K562 (cell line): ENCODE measurements at regions not wholly inside any gene's neighbourhood (a gene's known extent, or its start where the extent isn't known, plus 50 kb on each side); places are given as distances from the start of the nearest gene placed in this dataset.

Experiments used
- C11orf30 ChIP-seq: fragments of 450-650 bp; IDR thresholded peaks from 2 replicates; pipeline ENCODE4 v1.6.1; 2016; ENCODE audit warnings: low read depth, mild to moderate bottlenecking
- CBX2 ChIP-seq: fragments of 200-600 bp; sonication (generic); IDR thresholded peaks from one replicate; pipeline ENCODE4 v1.6.1; 2012; ENCODE audit warnings: mild to moderate bottlenecking, low read length, inconsistent platforms; ENCODE audit not compliant: insufficient read depth, poor library complexity, severe bottlenecking
- CEBPG ChIP-seq, 3 experiments: fragments of 200-800 bp in 1 of 3; sonication (Bioruptor generic) in 1 of 3; sonication (generic) in 1 of 3; formaldehyde crosslinking in 1 of 3; IDR thresholded peaks in 2 of 3; conservative IDR thresholded peaks in 1 of 3; 2 replicates each; pipeline versions ENCODE4 v1.6.1 to v1.8.0; 2016 to 2022; ENCODE audit warnings: missing compliant biosample characterization in 2 of 3, missing genetic modification characterization in 2 of 3, mild to moderate bottlenecking in 1 of 3, missing genetic modification reagents in 1 of 3
- CREB3 ChIP-seq: fragments of 450-650 bp; conservative IDR thresholded peaks from 2 replicates; pipeline ENCODE4 v1.6.1; 2016; ENCODE audit warnings: missing genetic modification characterization, low read depth, mild to moderate bottlenecking, missing compliant biosample characterization, moderate library complexity
- CSDE1 ChIP-seq, 2 experiments: fragments of 450-650 bp; IDR thresholded peaks; 2 replicates each; pipeline ENCODE4 v1.6.1; 2016; ENCODE audit warnings: mild to moderate bottlenecking in 1 of 2
- E2F8 ChIP-seq: fragments of 450-650 bp; IDR thresholded peaks from 2 replicates; pipeline ENCODE4 v1.7.1; 2018; ENCODE audit warnings: mild to moderate bottlenecking, low read depth; ENCODE audit not compliant: partially characterized antibody
- ESRRB ChIP-seq: fragments of 250-450 bp; sonication (Bioruptor Pico); IDR thresholded peaks from 2 replicates; pipeline ENCODE4 v1.5.0; 2020; ENCODE audit warnings: mild to moderate bottlenecking, moderate library complexity, borderline replicate concordance
- ETV1 ChIP-seq: fragments of 450-650 bp; conservative IDR thresholded peaks from 2 replicates; pipeline ENCODE4 v1.6.1; 2016; ENCODE audit warnings: missing genetic modification characterization, control low read depth, low read depth, missing compliant biosample characterization
- KAT7 ChIP-seq: sonication (generic); formaldehyde crosslinking; IDR thresholded peaks from 2 replicates; pipeline ENCODE4 v1.8.0; 2022; ENCODE audit warnings: missing genetic modification reagents, mild to moderate bottlenecking, borderline replicate concordance
- MCM5 ChIP-seq: fragments of 450-650 bp; IDR thresholded peaks from 2 replicates; pipeline ENCODE4 v1.6.1; 2016; ENCODE audit warnings: low read depth
- NCOA2 ChIP-seq, 2 experiments: fragments of 450-650 bp; IDR thresholded peaks; 2 replicates each; pipeline ENCODE4 v1.6.1; 2018; ENCODE audit warnings: mild to moderate bottlenecking in 2 of 2, moderate library complexity in 1 of 2; ENCODE audit not compliant: partially characterized antibody in 2 of 2
- PCBP2 ChIP-seq: fragments of 200-400 bp; formaldehyde crosslinking; IDR thresholded peaks from 2 replicates; pipeline ENCODE4 v1.6.1; 2018; ENCODE audit warnings: low read length, low read depth, mild to moderate bottlenecking, moderate library complexity; ENCODE audit not compliant: poor library complexity, severe bottlenecking
- PRMT5 ChIP-seq: sonication (generic); formaldehyde crosslinking; IDR thresholded peaks from 2 replicates; pipeline ENCODE4 v1.5.0; 2020; ENCODE audit warnings: missing genetic modification reagents
- SFPQ ChIP-seq: fragments of 200-400 bp; formaldehyde crosslinking; IDR thresholded peaks from 2 replicates; pipeline ENCODE4 v1.6.1; 2017; ENCODE audit warnings: mild to moderate bottlenecking, low read depth, low read length, moderate library complexity
- SRSF3 ChIP-seq: fragments of 200-400 bp; formaldehyde crosslinking; IDR thresholded peaks from 2 replicates; pipeline ENCODE4 v1.6.1; 2016; ENCODE audit warnings: mild to moderate bottlenecking, low read length, moderate library complexity; ENCODE audit not compliant: insufficient read depth
- TFAM ChIP-seq: fragments of 250-450 bp; sonication (Bioruptor Pico); conservative IDR thresholded peaks from 2 replicates; pipeline ENCODE4 v1.5.0; 2021; ENCODE audit warnings: mild to moderate bottlenecking, moderate library complexity
- ZNF140 ChIP-seq: fragments of 250-450 bp; sonication (Bioruptor Pico); IDR thresholded peaks from 2 replicates; pipeline ENCODE4 v1.8.0; 2021; ENCODE audit warnings: moderate library complexity, mild to moderate bottlenecking, inconsistent platforms
- ZSCAN32 ChIP-seq: fragments of 450-650 bp; formaldehyde crosslinking; IDR thresholded peaks from 2 replicates; pipeline ENCODE4 v1.4.0; 2020; ENCODE audit warnings: mild to moderate bottlenecking, moderate library complexity
- TF ChIP-seq, protein P1 (sequence below): fragments of 450-650 bp; formaldehyde crosslinking; IDR thresholded peaks from 2 replicates; pipeline ENCODE4 v1.4.0; 2020; ENCODE audit warnings: mild to moderate bottlenecking, moderate library complexity

GRCh38 chr9:26746357-26747072, 146.1 kb downstream of the CAAP1 start (continued):
- TF ChIP-seq CSDE1 (IDR thresholded peaks at IDR 0.05) (no peak), NCOA2 (IDR thresholded peaks at IDR 0.05; ENCODE audit: partially characterized antibody in 2 of 2) (no peak), ESRRB (no peak), E2F8 (no peak), CEBPG (CRISPR knock-in tag; IDR thresholded peaks at IDR 0.05) (no peak), CEBPG (tag; conservative IDR thresholded peaks at IDR 0.05 in 1 of 2, IDR thresholded peaks at IDR 0.05 in 1 of 2) (no peak), CBX2 (no peak), SRSF3 (no peak), PRMT5 (CRISPR knock-in tag) (no peak), C11orf30 (peak; percentile 44; the same call in 1 of the 2 replicates), ZNF140 (CRISPR knock-in tag) (no peak), SFPQ (no peak), PCBP2 (no peak), MCM5 (no peak), ETV1 (tag) (no peak), TFAM (no peak), KAT7 (CRISPR knock-in tag) (no peak), CREB3 (tag) (no peak), ZSCAN32 (no peak)
- TF ChIP-seq, protein P1, sequence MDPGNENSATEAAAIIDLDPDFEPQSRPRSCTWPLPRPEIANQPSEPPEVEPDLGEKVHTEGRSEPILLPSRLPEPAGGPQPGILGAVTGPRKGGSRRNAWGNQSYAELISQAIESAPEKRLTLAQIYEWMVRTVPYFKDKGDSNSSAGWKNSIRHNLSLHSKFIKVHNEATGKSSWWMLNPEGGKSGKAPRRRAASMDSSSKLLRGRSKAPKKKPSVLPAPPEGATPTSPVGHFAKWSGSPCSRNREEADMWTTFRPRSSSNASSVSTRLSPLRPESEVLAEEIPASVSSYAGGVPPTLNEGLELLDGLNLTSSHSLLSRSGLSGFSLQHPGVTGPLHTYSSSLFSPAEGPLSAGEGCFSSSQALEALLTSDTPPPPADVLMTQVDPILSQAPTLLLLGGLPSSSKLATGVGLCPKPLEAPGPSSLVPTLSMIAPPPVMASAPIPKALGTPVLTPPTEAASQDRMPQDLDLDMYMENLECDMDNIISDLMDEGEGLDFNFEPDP (CRISPR knock-in tag) = no peak
